Common myeloid progenitor, CD34-positive (primary cell): ENCODE measurements at regions not wholly inside any gene's neighbourhood (a gene's known extent, or its start where the extent isn't known, plus 50 kb on each side); places are given as distances from the start of the nearest gene placed in this dataset.
"Not testable (repeated sequence)": the region's sequence is repeated elsewhere in the genome, so short reads cannot be mapped to it uniquely, and the experiment has no call there.

Source experiments
- CTCF ChIA-PET: fragments of 350-600 bp; sonication (Branson Sonifier 250); formaldehyde crosslinking; loops from one replicate; lab custom pipeline; 2021; ENCODE audit warnings: antibody characterized with exemption; lab: Charles Lee
- POLR2A ChIA-PET: fragments of 350-600 bp; sonication (Branson Sonifier 250); formaldehyde crosslinking; loops from one replicate; lab custom pipeline; 2021; ENCODE audit warnings: antibody characterized with exemption; lab: Charles Lee
- DNase-seq, 3 donors: peaks; one replicate each; pipeline versions ENCODE4 v3.0.0 to v3.0.0-alpha.2; 2013
- H3K27ac ChIP-seq, 2 experiments: 1 replicate in 1 of 2; 2 replicates in 1 of 2; pipeline ENCODE4 v1.7.0; 2013; ENCODE audit warnings: inconsistent platforms in 2 of 2, low read length in 2 of 2, mild to moderate bottlenecking in 2 of 2, low read depth in 1 of 2, moderate library complexity in 1 of 2; ENCODE audit not compliant: severe bottlenecking in 2 of 2, insufficient read depth in 1 of 2, poor library complexity in 1 of 2
- H3K27me3 ChIP-seq, 5 experiments: replicated peaks in 2 of 5; 1 replicate in 3 of 5; 2 replicates in 2 of 5; pipeline versions ENCODE4 v1.6.1 to v1.7.0; 2013; ENCODE audit warnings: low read length in 4 of 5, mild to moderate bottlenecking in 2 of 5, moderate library complexity in 2 of 5, inconsistent platforms in 1 of 5; ENCODE audit not compliant: insufficient read depth in 5 of 5, control insufficient read depth in 4 of 5
- H3K36me3 ChIP-seq, 4 experiments: 1 replicate in 2 of 4; 2 replicates in 2 of 4; pipeline versions ENCODE4 v1.6.1 to v1.7.0; 2013; ENCODE audit warnings: low read length in 3 of 4, control low read depth in 1 of 4, mild to moderate bottlenecking in 1 of 4; ENCODE audit not compliant: control insufficient read depth in 4 of 4, insufficient read depth in 4 of 4
- H3K4me1 ChIP-seq, 4 experiments: 1 replicate in 3 of 4; 2 replicates in 1 of 4; pipeline versions ENCODE4 v1.6.1 to v1.7.1; 2013; ENCODE audit warnings: low read length in 3 of 4, mild to moderate bottlenecking in 3 of 4, control low read depth in 1 of 4, inconsistent platforms in 1 of 4, moderate library complexity in 1 of 4; ENCODE audit not compliant: control insufficient read depth in 4 of 4, insufficient read depth in 4 of 4; ENCODE audit errors: control extremely low read depth in 1 of 4
- H3K4me3 ChIP-seq, 7 experiments: 1 replicate in 4 of 7; 2 replicates in 3 of 7; pipeline versions ENCODE4 v1.5.1 to v1.7.0; 2013; ENCODE audit warnings: mild to moderate bottlenecking in 7 of 7, low read length in 6 of 7, moderate library complexity in 6 of 7, inconsistent platforms in 2 of 7, low read depth in 2 of 7, control low read depth in 1 of 7; ENCODE audit not compliant: insufficient read depth in 4 of 7, control insufficient read depth in 1 of 7; ENCODE audit errors: extremely low read depth in 1 of 7
- H3K9me3 ChIP-seq, 5 experiments: 1 replicate in 4 of 5; 2 replicates in 1 of 5; pipeline versions ENCODE4 v1.6.1 to v1.7.1; 2013; ENCODE audit warnings: low read length in 4 of 5, mild to moderate bottlenecking in 2 of 5, inconsistent platforms in 1 of 5, low read depth in 1 of 5, moderate library complexity in 1 of 5; ENCODE audit not compliant: control insufficient read depth in 4 of 5, insufficient read depth in 2 of 5; ENCODE audit errors: control extremely low read depth in 1 of 5
- WGBS: methylation state at CpG from one replicate; pipeline ENCODE4 v1.1.5; 2013; ENCODE audit not compliant: insufficient coverage; 5-methylcytosine and 5-hydroxymethylcytosine counted together

DNA sequence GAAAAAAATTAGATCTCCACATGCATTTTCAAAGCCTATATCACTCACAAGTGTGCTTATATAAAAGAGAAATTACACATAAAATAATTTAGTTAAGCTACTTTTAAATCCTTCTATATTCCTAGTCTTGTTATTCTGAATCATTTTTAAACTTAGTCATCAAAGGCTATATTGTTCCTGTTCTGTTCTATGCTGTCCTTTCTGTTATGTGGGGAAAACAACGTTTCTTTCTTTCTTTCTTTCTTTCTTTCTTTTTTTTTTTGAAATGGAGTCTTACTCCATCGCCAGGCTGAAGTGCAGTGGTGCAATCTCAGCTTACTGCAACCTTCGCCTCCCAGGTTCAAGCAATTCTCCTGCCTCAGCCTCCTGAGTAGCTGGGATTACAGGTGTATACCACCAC lies 389.2 kb upstream of the FTMT start:
- no peak for DNase-seq
- no peak overlapping the region for H3K4me3 ChIP-seq
- ChIA-PET POLR2A (no interaction called here), CTCF (no interaction called here)
- WGBS, result 80% methylated on average over 1 of the region's 3 CpGs
- H3K27ac ChIP-seq, result no peak overlapping the region
- H3K4me1 ChIP-seq, result no peaks in the 10 kb centered on the region
- no peaks in the 10 kb centered on the region for H3K36me3 ChIP-seq
- no peaks in the 10 kb centered on the region for H3K9me3 ChIP-seq
- no peaks in the 10 kb centered on the region for H3K27me3 ChIP-seq

DNA sequence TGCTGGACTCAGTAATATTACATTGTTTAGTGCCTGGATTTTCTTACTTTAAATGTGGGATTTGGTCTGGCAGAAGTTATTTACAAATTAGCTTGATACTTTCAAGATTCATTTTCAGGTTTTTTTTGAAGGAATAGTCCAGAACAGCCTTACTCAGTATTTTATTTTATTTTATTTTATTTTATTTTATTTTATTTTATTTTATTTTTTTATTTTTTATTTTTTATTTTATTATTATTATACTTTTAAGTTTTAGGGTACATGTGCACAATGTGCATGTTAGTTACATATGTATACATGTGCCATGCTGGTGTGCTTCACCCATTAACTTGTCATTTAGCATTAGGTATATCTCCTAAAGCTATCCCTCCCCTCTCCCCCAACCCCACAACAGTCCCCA lies 380.5 kb upstream of the FTMT start:
- CTCF ChIA-PET, H3K9me3 ChIP-seq, H3K36me3 ChIP-seq, H3K4me1 ChIP-seq, H3K4me3 ChIP-seq, H3K27me3 ChIP-seq, DNase-seq, POLR2A ChIA-PET, H3K27ac ChIP-seq: not testable (repeated sequence)

DNA sequence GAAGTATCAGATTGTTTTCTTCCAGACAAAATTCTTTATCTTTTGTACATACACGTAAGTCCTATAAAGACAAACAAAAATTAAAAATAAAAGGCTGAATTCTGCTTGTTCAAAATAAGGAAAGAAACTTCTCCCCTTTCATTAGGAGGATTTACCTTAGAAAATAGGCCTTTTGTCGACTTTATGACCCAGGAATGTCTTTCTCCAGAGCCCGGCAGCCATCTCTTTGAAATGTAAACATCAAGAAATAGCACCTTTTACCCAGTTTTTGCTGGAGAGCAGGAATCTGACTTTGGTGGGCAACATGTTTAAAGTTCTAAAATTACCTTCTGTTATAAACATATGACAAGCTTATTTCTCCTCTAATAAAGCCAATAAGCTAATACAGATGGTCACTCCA lies 373.0 kb upstream of the FTMT start:
- 70% methylated on average over 2 of the region's 3 CpGs for WGBS
- Histone ChIP-seq H3K9me3 (no peaks in the 10 kb centered on the region), H3K27ac (no peak overlapping the region), H3K4me1 (no peaks in the 10 kb centered on the region), H3K27me3 (no peaks in the 10 kb centered on the region), H3K36me3 (no peaks in the 10 kb centered on the region), H3K4me3 (no peak overlapping the region)
- ChIA-PET CTCF (no interaction called here), POLR2A (no interaction called here)
- DNase-seq, result no peak

DNA sequence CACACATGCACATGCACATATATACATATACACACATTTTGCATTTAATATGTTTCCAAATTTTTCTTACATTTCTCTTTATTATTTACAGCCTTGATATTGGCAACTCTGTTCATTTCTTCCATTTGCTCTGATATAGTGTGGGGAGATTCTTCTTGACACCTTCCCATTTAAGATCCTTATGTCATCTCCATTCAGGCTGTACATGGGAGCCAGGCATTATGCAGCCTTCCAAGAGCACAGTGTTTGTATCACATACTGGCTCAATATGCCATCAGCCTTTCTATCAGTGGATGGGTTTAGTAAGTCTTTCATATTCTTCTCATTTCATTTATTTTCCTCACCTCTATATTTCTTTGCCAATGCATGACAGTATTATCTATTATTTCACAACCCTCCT lies 372.3 kb upstream of the FTMT start:
- CTCF ChIA-PET, result no interaction called here
- Histone ChIP-seq H3K9me3 (no peaks in the 10 kb centered on the region), H3K36me3 (no peaks in the 10 kb centered on the region), H3K27ac (no peak overlapping the region), H3K4me3 (no peak overlapping the region), H3K4me1 (no peaks in the 10 kb centered on the region), H3K27me3 (no peaks in the 10 kb centered on the region)
- POLR2A ChIA-PET, result no interaction called here
- no peak for DNase-seq

DNA sequence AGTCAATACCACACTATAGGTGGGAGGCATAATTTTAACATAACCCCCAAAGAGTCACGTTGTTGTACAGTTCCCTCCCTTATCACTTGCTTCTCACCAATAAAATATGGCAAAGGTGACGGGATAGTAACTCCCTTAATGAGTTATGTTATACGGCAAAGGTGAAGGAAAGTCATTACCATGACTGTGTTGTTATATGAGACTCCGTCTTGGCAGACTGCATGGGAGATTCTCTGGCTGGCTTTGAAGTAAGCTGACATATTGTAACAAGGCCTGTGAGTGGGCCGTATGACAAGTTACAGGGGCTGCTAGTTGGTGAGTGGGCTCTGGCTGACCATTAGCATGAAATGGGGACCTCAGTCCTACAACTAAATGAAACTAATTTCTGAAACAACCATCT lies 366.4 kb upstream of the FTMT start:
- 100% methylated on average over 4 of the region's 5 CpGs for WGBS
- ChIA-PET POLR2A (no interaction called here), CTCF (no interaction called here)
- H3K9me3 ChIP-seq, result no peaks in the 10 kb centered on the region
- H3K4me3 ChIP-seq, result no peak overlapping the region
- no peak for DNase-seq
- H3K27me3 ChIP-seq, result no peaks in the 10 kb centered on the region
- H3K36me3 ChIP-seq, result no peaks in the 10 kb centered on the region
- H3K4me1 ChIP-seq, result no peaks in the 10 kb centered on the region
- H3K27ac ChIP-seq, result no peak overlapping the region

DNA sequence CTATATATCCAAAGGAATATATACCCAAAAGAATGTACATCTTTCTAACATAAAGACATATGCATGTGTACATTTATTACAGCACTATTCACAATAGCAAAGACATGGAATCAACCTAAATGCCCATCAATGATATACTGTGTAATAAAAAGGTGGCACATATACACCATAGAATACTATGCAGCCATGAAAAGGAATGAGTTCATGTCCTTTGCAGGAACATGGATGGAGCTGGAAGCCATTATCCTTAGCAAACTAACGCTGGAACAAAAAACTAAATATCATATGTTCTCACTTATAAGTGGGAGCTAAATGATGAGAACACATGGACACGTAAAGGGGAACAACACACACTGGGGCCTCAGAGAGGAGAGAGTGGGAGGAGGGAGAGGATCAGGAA lies 365.7 kb upstream of the FTMT start:
- H3K4me1 ChIP-seq, CTCF ChIA-PET, H3K36me3 ChIP-seq, H3K27me3 ChIP-seq, H3K27ac ChIP-seq, H3K9me3 ChIP-seq, DNase-seq, POLR2A ChIA-PET, H3K4me3 ChIP-seq: not testable (repeated sequence)
- no CpG with 5 or more reads among the region's 2 CpGs for WGBS

DNA sequence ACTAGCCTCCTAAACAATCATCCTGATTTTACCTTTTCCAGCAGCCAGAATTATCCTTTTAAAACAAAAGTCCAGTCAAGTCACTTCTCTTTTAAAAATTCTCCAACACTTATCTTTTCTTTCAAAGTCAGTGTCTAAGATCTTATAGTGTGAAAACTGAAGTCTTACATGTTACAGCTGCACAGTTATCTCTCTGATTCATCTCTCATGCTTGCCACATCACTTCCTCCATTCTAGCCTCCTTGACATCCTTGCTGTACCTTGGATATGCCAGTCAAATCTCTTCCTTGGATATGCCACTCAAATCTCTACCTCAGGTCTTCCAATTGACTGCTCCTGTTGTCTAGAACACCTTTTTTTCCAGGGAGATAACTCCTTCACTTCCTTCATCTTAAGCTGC lies 361.7 kb upstream of the FTMT start:
- POLR2A ChIA-PET, result no interaction called here
- H3K27ac ChIP-seq, result no peak overlapping the region
- no peaks in the 10 kb centered on the region for H3K9me3 ChIP-seq
- CTCF ChIA-PET, result no interaction called here
- no peaks in the 10 kb centered on the region for H3K4me1 ChIP-seq
- H3K27me3 ChIP-seq, result no peaks in the 10 kb centered on the region
- H3K36me3 ChIP-seq, result no peaks in the 10 kb centered on the region
- no peak overlapping the region for H3K4me3 ChIP-seq
- no peak for DNase-seq

DNA sequence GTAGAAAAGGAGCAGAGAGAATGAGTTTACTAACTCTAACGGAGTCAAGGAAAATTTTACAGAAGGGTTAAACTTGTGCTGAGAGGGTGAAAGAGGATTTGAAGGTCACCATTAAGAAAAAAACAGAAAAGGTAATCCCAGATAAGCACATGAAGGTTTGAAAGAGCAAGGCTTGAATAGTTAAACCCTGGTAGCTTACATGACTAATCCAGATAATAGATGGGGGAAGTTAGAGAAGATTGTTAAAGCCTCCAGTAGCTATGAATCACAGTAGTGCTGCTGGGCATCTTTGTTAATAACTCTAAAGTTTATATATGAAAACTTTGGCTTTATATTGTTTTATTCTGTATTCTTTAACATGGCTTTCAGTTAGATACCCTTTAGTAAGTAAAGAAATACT lies 354.5 kb upstream of the FTMT start:
- ChIA-PET POLR2A (no interaction called here), CTCF (no interaction called here)
- H3K27me3 ChIP-seq, result no peaks in the 10 kb centered on the region
- H3K4me1 ChIP-seq, result no peaks in the 10 kb centered on the region
- H3K36me3 ChIP-seq, result no peaks in the 10 kb centered on the region
- H3K9me3 ChIP-seq, result no peaks in the 10 kb centered on the region
- no peak for DNase-seq
- H3K4me3 ChIP-seq, result no peak overlapping the region
- no peak overlapping the region for H3K27ac ChIP-seq
- WGBS, result 100% methylated on average over 1 of the region's 1 CpG
